ENCODE measurements at regions not wholly inside any gene's neighbourhood (a gene's known extent, or its start where the extent isn't known, plus 50 kb on each side); places are given as distances from the start of the nearest gene placed in this dataset.

- CTCF ChIA-PET: no interaction called here
- POLR2A ChIA-PET: no interaction called here
Measured at GRCh38 chr16:51756447-51757123, 605.5 kb upstream of the SALL1 start.

GRCh38 chr16:51755577-51756355, 604.7 kb upstream of the SALL1 start:
- CTCF ChIA-PET: no interaction called here
- POLR2A ChIA-PET: no interaction called here

- CTCF ChIA-PET: no interaction called here
Measured at GRCh38 chr16:51755039-51755501, 604.0 kb upstream of the SALL1 start.

GRCh38 chr16:51753467-51754127, 602.5 kb upstream of the SALL1 start:
- ChIA-PET CTCF (no interaction called here), POLR2A (no interaction called here)

More at GRCh38 chr16:51755039-51755501, 604.0 kb upstream of the SALL1 start:
- POLR2A ChIA-PET: no interaction called here

- ChIA-PET CTCF (no interaction called here), POLR2A (no interaction called here)
Measured at GRCh38 chr16:51752438-51752995, 601.4 kb upstream of the SALL1 start.

- CTCF ChIA-PET: no interaction called here
Measured at GRCh38 chr16:51747329-51747728, 596.3 kb upstream of the SALL1 start.

GRCh38 chr16:51734220-51734619, 583.1 kb upstream of the SALL1 start:
- ChIA-PET CTCF (no interaction called here), POLR2A (no interaction called here)

More at GRCh38 chr16:51747329-51747728, 596.3 kb upstream of the SALL1 start:
- POLR2A ChIA-PET: no interaction called here

- ChIA-PET POLR2A (no interaction called here), CTCF (no interaction called here)
Measured at GRCh38 chr16:51733181-51733580, 582.1 kb upstream of the SALL1 start.

- CTCF ChIA-PET: no interaction called here
- POLR2A ChIA-PET: no interaction called here
Measured at GRCh38 chr16:51731160-51731559, 580.1 kb upstream of the SALL1 start.

- ChIA-PET CTCF (no interaction called here), POLR2A (no interaction called here)
Measured at GRCh38 chr16:51723036-51723724, 572.1 kb upstream of the SALL1 start.

- ChIA-PET POLR2A (no interaction called here), CTCF (no interaction called here)
Measured at GRCh38 chr16:51722467-51722866, 571.4 kb upstream of the SALL1 start.

GRCh38 chr16:51719376-51719775, 568.3 kb upstream of the SALL1 start:
- CTCF ChIA-PET: no interaction called here
- POLR2A ChIA-PET: no interaction called here

- CTCF ChIA-PET: no interaction called here
- POLR2A ChIA-PET: no interaction called here
Measured at GRCh38 chr16:51716195-51716594, 565.1 kb upstream of the SALL1 start.

- ChIA-PET CTCF (no interaction called here), POLR2A (no interaction called here)
Measured at GRCh38 chr16:51713502-51713901, 562.4 kb upstream of the SALL1 start.

- ChIA-PET CTCF (no interaction called here), POLR2A (no interaction called here)
Measured at GRCh38 chr16:51710905-51711563, 560.0 kb upstream of the SALL1 start.

GRCh38 chr16:51710186-51710585, 559.1 kb upstream of the SALL1 start:
- CTCF ChIA-PET: interaction anchor here (0.6 kb wide), 1 partner anchor 12 kb away, joined by 3 read pairs; no protein-coding TSS in a partner anchor

GRCh38 chr16:51708861-51709260, 557.8 kb upstream of the SALL1 start:
- POLR2A ChIA-PET: no interaction called here
- CTCF ChIA-PET: no interaction called here

More at GRCh38 chr16:51710186-51710585, 559.1 kb upstream of the SALL1 start:
- POLR2A ChIA-PET: no interaction called here

- POLR2A ChIA-PET: no interaction called here
- CTCF ChIA-PET: no interaction called here
Measured at GRCh38 chr16:51707666-51708065, 556.6 kb upstream of the SALL1 start.

- ChIA-PET CTCF (no interaction called here), POLR2A (no interaction called here)
Measured at GRCh38 chr16:51705142-51705541, 554.1 kb upstream of the SALL1 start.

- POLR2A ChIA-PET: no interaction called here
- CTCF ChIA-PET: no interaction called here
Measured at GRCh38 chr16:51701025-51701424, 550.0 kb upstream of the SALL1 start.
